ENCODE measurements at regions not wholly inside any gene's neighbourhood (a gene's known extent, or its start where the extent isn't known, plus 50 kb on each side); places are given as distances from the start of the nearest gene placed in this dataset.

DNA sequence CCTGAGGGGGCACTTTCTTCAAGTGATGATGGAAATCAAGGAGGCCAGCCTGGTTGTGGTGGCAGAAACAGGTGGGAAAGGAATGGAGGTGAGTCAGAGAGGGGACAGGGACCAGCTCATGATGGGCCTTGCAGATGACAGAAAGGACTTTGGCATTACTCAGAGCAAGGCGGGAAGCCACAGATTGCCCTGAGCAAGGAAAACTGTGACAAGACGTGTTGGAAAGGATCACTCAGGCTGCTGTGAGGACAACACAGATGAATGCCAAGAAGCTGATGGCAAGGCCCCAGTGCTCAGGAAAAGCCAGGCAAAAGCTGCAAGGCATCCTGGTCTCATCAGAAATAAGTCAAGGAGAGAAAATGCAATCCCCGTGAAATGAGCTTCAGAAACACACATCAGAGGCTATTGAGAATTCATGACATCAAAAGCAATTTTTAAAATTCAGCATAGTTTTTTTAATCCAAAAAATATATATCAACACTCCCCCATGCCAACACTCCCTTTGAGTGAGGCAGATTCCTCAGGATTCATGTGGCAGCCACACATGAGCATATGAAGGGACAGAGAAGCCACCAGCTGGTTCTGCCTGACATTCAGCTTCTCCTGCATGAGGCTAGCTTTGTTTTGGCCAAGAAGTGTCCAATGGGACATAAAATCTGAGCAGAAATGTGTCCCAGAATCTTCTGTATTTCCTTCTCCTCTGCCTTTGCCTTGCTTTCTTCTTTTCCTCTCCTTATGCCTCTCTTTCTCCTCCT is 244.5 kb upstream of the MYO3A start:
- TF ChIP-seq, protein P1, sequence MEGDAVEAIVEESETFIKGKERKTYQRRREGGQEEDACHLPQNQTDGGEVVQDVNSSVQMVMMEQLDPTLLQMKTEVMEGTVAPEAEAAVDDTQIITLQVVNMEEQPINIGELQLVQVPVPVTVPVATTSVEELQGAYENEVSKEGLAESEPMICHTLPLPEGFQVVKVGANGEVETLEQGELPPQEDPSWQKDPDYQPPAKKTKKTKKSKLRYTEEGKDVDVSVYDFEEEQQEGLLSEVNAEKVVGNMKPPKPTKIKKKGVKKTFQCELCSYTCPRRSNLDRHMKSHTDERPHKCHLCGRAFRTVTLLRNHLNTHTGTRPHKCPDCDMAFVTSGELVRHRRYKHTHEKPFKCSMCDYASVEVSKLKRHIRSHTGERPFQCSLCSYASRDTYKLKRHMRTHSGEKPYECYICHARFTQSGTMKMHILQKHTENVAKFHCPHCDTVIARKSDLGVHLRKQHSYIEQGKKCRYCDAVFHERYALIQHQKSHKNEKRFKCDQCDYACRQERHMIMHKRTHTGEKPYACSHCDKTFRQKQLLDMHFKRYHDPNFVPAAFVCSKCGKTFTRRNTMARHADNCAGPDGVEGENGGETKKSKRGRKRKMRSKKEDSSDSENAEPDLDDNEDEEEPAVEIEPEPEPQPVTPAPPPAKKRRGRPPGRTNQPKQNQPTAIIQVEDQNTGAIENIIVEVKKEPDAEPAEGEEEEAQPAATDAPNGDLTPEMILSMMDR (IDR thresholded peaks at IDR 0.05), result no peak
- no peak for TF ChIP-seq POLR2A (IDR thresholded peaks at IDR 0.05)
